Naive thymus-derived CD8-positive, alpha-beta T cell (primary cell): ENCODE measurements at regions not wholly inside any gene's neighbourhood (a gene's known extent, or its start where the extent isn't known, plus 50 kb on each side); places are given as distances from the start of the nearest gene placed in this dataset.
A peak's percentile ranks its signal among the peaks of the same experiment; 100 is the strongest.

Source experiments
- ATAC-seq, 2 donors: fragments of 150-1000 bp; cut with Tn5 transposase in 1 of 2; sonication (Bioruptor Pico), chemical (Tn5 transposase) in 1 of 2; 1 replicate in 1 of 2; 2 replicates in 1 of 2; pipeline ENCODE4 v1.10.0; 2021; ENCODE audit warnings: mild to moderate bottlenecking in 2 of 2, moderate library complexity in 2 of 2
- POLR2A ChIA-PET: fragments of 350-600 bp; sonication (Branson Sonifier 250); formaldehyde crosslinking; loops from one replicate; lab custom pipeline; 2021; ENCODE audit warnings: antibody characterized with exemption; lab: Charles Lee
- DNase-seq, 10 donors: peaks; one replicate each; pipeline versions ENCODE4 v3.0.0 to v3.0.0-alpha.2; 2020 to 2022
- H3K27ac Mint-ChIP-seq, 10 donors: one replicate each; pipeline ENCODE4 v1.8.0; 2020 to 2022; ENCODE audit warnings: mild to moderate bottlenecking in 10 of 10, mixed read lengths in 10 of 10, moderate library complexity in 4 of 10, inconsistent platforms in 1 of 10
- H3K27me3 Mint-ChIP-seq, 5 donors: one replicate each; pipeline ENCODE4 v1.8.0; 2021 to 2022; ENCODE audit warnings: mixed read lengths in 5 of 5
- H3K36me3 Mint-ChIP-seq, 3 donors: one replicate each; pipeline ENCODE4 v1.8.0; 2020 to 2022; ENCODE audit warnings: mixed read lengths in 3 of 3, mild to moderate bottlenecking in 2 of 3, inconsistent platforms in 1 of 3
- H3K4me1 Mint-ChIP-seq, 4 donors: one replicate each; pipeline ENCODE4 v1.8.0; 2021 to 2022; ENCODE audit warnings: mixed read lengths in 4 of 4
- H3K4me3 Mint-ChIP-seq, 10 donors: one replicate each; pipeline ENCODE4 v1.8.0; 2020 to 2022; ENCODE audit warnings: mild to moderate bottlenecking in 10 of 10, mixed read lengths in 10 of 10, moderate library complexity in 6 of 10, inconsistent platforms in 1 of 10
- H3K9me3 Mint-ChIP-seq, 9 donors: one replicate each; pipeline ENCODE4 v1.8.0; 2020 to 2022; ENCODE audit warnings: mixed read lengths in 9 of 9, mild to moderate bottlenecking in 3 of 9, inconsistent platforms in 1 of 9, moderate library complexity in 1 of 9

- H3K36me3 Mint-ChIP-seq = peaks cover 0 to 5% (median 4%) of the 10 kb centered on the region in 3 donors
- ATAC-seq (no peak), DNase-seq (no peak)
- no peaks in the 10 kb centered on the region for H3K27me3 Mint-ChIP-seq
- peak overlapping the region in 1 of 10 donors; percentile 7 for H3K27ac Mint-ChIP-seq
- peaks cover 10 to 22% (median 17%) of the 10 kb centered on the region in 4 donors for H3K4me1 Mint-ChIP-seq
- POLR2A ChIA-PET = interaction anchor here (1.0 kb wide), 1 partner anchor 10 kb away, joined by 3 read pairs; no protein-coding TSS in a partner anchor
- H3K9me3 Mint-ChIP-seq = peaks cover 0 to 9% (median 0%) of the 10 kb centered on the region in 9 donors
- no peak overlapping the region for H3K4me3 Mint-ChIP-seq
Observed at GRCh38 chr21:31456201-31456600, 112.1 kb upstream of the TIAM1 start.

- no peak for ATAC-seq
- POLR2A ChIA-PET = no interaction called here
- no peak for DNase-seq
- Mint-ChIP-seq H3K27me3 (no peaks in the 10 kb centered on the region), H3K36me3 (peaks cover 0 to 5% (median 4%) of the 10 kb centered on the region in 3 donors), H3K4me3 (no peak overlapping the region), H3K4me1 (peaks cover 3 to 15% (median 13%) of the 10 kb centered on the region in 4 donors), H3K9me3 (peaks cover 0 to 9% (median 0%) of the 10 kb centered on the region in 9 donors), H3K27ac (peak overlapping the region in 2 of 10 donors; percentile 7 to 50)
Observed at GRCh38 chr21:31455506-31455905, 111.4 kb upstream of the TIAM1 start.

DNA sequence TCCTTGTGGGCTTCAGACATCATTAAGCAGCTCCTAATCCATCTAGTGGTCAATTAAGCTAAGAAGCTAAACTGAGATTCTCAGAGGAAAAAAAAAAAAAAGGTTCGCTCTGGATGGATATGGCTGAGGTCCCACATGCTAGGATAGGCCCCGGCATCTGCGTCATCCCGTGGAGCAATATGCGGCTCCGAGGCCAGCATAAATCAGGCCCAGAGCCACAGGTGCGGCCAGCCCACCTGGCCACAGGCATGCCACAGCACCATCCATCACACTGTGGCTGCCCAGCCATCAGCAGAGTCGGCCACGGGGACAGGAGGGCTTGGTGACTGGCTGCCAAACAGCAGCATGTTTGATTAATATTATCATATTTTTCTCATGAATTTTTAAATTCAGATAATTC is 106.9 kb upstream of the TIAM1 start:
- Mint-ChIP-seq H3K27me3 (no peaks in the 10 kb centered on the region), H3K36me3 (peaks cover 0 to 5% (median 4%) of the 10 kb centered on the region in 3 donors), H3K9me3 (peaks cover 0 to 9% (median 0%) of the 10 kb centered on the region in 9 donors), H3K4me1 (peaks cover 21 to 28% (median 25%) of the 10 kb centered on the region in 4 donors), H3K27ac (peak overlapping the region in 1 of 10 donors; percentile 62), H3K4me3 (no peak overlapping the region)
- DNase-seq (no peak), ATAC-seq (no peak)
- POLR2A ChIA-PET = no interaction called here

DNA sequence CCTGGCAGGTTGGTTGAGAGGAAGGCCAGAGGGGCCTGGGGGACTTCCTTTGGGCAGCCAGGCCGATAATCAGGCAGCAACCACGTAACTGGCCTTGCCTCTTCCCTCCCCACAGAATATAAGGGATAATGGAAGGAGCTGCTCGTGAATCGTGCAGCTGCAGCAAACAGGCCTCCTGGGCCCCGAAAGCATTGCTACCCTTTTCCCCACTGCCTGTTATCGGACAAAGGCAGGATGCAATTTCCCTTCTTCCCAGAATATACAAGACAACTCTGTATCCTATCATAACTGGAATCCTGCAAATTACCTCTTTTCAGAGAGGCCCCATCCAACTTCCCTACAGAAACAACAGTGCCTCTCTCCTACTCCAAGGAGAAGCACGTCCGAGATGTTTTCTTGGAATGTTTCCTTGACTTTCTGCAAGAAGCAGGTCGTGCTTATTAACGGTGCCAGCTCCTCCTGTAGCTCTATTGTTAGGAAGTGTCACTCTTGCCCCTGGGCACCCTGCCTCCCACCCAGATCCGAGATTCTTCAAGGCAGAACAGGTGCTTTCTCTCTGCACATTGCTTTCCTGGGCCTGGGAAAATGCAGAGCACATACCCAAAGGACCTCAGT is 106.0 kb upstream of the TIAM1 start:
- peak overlapping the region in 1 of 10 donors; percentile 62 for H3K27ac Mint-ChIP-seq
- POLR2A ChIA-PET = interaction anchor here (0.7 kb wide), 1 partner anchor 11 kb away, joined by 3 read pairs; no protein-coding TSS in a partner anchor

GRCh38 chr21:31448496-31448895 is 104.4 kb upstream of the TIAM1 start:
- POLR2A ChIA-PET = interaction anchor here (0.7 kb wide), 1 partner anchor 36 kb away, joined by 4 read pairs; no protein-coding TSS in a partner anchor
- no peak overlapping the region for H3K4me3 Mint-ChIP-seq
- H3K27me3 Mint-ChIP-seq = no peaks in the 10 kb centered on the region
- ATAC-seq (no peak), DNase-seq (no peak)
- peaks cover 0 to 9% (median 0%) of the 10 kb centered on the region in 9 donors for H3K9me3 Mint-ChIP-seq
- peaks cover 0 to 5% (median 1%) of the 10 kb centered on the region in 3 donors for H3K36me3 Mint-ChIP-seq
- peak overlapping the region in 1 of 10 donors; percentile 95 for H3K27ac Mint-ChIP-seq
- H3K4me1 Mint-ChIP-seq = peaks cover 34 to 51% (median 45%) of the 10 kb centered on the region in 4 donors

More for the DNA sequence above, 106.0 kb upstream of the TIAM1 start:
- H3K4me3 Mint-ChIP-seq = no peak overlapping the region
- H3K36me3 Mint-ChIP-seq = peaks cover 0 to 5% (median 4%) of the 10 kb centered on the region in 3 donors
- no peaks in the 10 kb centered on the region for H3K27me3 Mint-ChIP-seq
- peaks cover 0 to 9% (median 0%) of the 10 kb centered on the region in 9 donors for H3K9me3 Mint-ChIP-seq
- peaks cover 28 to 37% (median 32%) of the 10 kb centered on the region in 4 donors for H3K4me1 Mint-ChIP-seq
- ATAC-seq (no peak), DNase-seq (no peak)

DNA sequence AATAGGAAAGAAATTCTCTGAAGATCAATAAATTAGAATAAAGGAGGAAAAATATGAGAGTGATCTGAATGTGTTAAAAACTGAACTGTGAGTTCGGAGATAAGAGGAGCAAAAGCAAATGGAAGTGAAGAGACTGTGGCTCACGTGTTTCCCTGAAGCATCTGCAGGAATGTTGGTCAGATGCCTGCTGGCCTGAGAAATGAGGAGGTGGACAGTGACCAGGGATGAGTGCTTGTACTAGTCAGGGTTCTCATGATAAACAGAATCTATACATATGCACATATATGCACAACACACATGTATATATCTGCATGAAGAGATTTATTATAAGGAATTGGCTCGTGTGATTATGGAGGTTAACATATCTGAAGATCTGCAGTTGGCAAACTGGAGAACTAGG is 103.4 kb upstream of the TIAM1 start:
- ATAC-seq (no peak), DNase-seq (no peak)
- Mint-ChIP-seq H3K9me3 (peaks cover 0 to 3% (median 0%) of the 10 kb centered on the region in 9 donors), H3K4me3 (peak overlapping the region in 7 of 10 donors; percentile 24 to 58 (median 37)), H3K27ac (peak overlapping the region in 8 of 10 donors; percentile 35 to 95 (median 78)), H3K4me1 (peaks cover 37 to 61% (median 54%) of the 10 kb centered on the region in 4 donors), H3K27me3 (no peaks in the 10 kb centered on the region), H3K36me3 (peaks cover 0 to under 1% (median 0%) of the 10 kb centered on the region in 3 donors)
- POLR2A ChIA-PET = interaction anchor here (1.3 kb wide), 1 partner anchor 111 kb away, joined by 4 read pairs; no protein-coding TSS in a partner anchor

DNA sequence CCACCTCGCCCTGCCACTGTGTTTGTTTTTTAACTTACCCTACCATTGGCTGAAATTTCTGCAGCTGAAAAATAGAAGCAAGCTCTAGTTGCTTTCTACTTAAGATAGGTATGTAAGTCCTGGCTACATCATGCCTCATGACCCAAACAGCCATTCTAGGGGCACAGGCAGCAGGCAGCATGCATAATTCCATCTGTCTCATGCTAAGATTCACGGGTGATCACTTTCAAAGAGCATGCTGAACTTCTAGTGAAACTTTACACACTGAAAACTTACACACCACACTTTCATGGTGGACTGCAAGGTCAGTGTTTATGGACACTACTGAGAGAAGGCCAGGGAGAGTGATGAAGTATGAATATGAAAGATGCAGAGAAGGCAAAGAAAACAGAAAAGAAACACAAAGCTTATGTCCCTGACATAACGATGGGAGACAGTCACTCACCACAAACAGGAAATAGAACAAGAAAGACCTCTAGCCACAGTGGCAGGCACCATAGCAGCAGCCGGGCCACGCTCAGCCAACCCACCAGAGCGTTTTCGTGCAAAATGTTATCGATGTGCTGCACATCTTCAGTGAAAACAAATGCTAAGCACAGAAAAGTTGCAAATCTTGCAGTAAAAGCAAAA is 102.3 kb upstream of the TIAM1 start:
- peak overlapping the region; percentile 15 to 82 (median 64) for H3K4me3 Mint-ChIP-seq
- ATAC-seq = peak; percentile 99
- H3K9me3 Mint-ChIP-seq = peaks cover 0 to 11% (median 0%) of the 10 kb centered on the region in 9 donors
- POLR2A ChIA-PET = interaction anchor here (0.5 to 1.3 kb wide), 4 partner anchors 10 to 304 kb away, joined by 3 to 4 read pairs (median 3); no protein-coding TSS in a partner anchor
- no peaks in the 10 kb centered on the region for H3K27me3 Mint-ChIP-seq
- H3K4me1 Mint-ChIP-seq = peaks cover 32 to 64% (median 56%) of the 10 kb centered on the region in 4 donors
- peak overlapping the region; percentile 23 to 95 (median 78) for H3K27ac Mint-ChIP-seq
- DNase-seq = peak in 9 of 10 donors; percentile 30 to 79 (median 59)
- H3K36me3 Mint-ChIP-seq = peaks cover 0 to 2% (median 0%) of the 10 kb centered on the region in 3 donors

- Mint-ChIP-seq H3K4me1 (peaks cover 30 to 62% (median 56%) of the 10 kb centered on the region in 4 donors), H3K4me3 (peak overlapping the region in 8 of 10 donors; percentile 6 to 65 (median 60)), H3K27ac (peak overlapping the region; percentile 34 to 84 (median 74)), H3K27me3 (no peaks in the 10 kb centered on the region), H3K9me3 (peaks cover 0 to 21% (median 3%) of the 10 kb centered on the region in 9 donors), H3K36me3 (peaks cover 0 to 10% (median 0%) of the 10 kb centered on the region in 3 donors)
- POLR2A ChIA-PET = interaction anchor here (1.2 kb wide), 1 partner anchor 48 kb away, joined by 3 read pairs; no protein-coding TSS in a partner anchor
- ATAC-seq = no peak
- DNase-seq = no peak
Observed at GRCh38 chr21:31445137-31445536, 101.1 kb upstream of the TIAM1 start.

DNA sequence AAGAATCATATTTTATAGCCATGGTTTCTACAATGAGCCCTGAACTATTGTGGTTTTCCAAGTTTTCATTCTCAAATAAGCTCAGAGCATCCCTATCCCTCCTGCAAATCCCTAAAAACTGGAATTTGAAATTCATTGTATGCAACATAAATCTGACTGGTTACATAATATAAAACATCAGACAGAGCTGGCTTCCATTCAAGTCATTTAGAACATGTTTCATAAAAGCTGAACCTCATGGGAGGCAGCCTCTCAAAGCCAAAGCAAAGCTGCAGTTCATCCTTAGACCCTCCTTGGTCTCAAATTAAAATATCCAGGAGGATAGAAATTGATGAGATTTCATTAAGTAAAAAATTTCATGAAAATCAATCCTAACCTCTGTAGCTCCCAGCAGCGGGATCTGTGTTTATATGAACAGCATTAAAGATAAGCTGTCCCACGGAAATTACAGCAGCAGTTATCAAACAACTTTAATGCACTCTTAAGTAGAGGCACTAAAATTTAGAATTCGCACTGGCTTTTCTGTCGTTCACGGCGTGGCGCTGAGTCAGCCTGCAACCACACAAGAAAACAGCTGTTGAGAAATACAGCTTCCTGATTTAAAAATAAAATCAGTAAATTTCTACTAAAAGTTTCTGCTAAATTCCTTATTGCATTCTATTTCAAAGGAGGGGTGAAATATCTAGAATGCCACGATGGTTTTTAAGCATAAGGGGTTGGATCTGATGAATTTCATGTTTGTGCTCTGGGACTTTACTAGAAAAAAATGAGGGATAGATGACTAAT is 99.9 kb upstream of the TIAM1 start:
- peaks cover 0 to 23% (median 6%) of the 10 kb centered on the region in 9 donors for H3K9me3 Mint-ChIP-seq
- peak overlapping the region in 6 of 10 donors; percentile 9 to 77 (median 62) for H3K27ac Mint-ChIP-seq
- H3K4me3 Mint-ChIP-seq = peak overlapping the region in 7 of 10 donors; percentile 8 to 58 (median 41)
- DNase-seq (peak in 2 of 10 donors; percentile 6 to 10), ATAC-seq (no peak)
- peaks cover 0 to 11% (median 0%) of the 10 kb centered on the region in 3 donors for H3K36me3 Mint-ChIP-seq
- peaks cover 29 to 62% (median 56%) of the 10 kb centered on the region in 4 donors for H3K4me1 Mint-ChIP-seq
- POLR2A ChIA-PET = interaction anchor here (0.6 to 1.2 kb wide), 2 partner anchors 46 kb away, joined by 3 read pairs; no protein-coding TSS in a partner anchor
- H3K27me3 Mint-ChIP-seq = no peaks in the 10 kb centered on the region

- DNase-seq (no peak), ATAC-seq (no peak)
- Mint-ChIP-seq H3K36me3 (peaks cover 0 to 11% (median 5%) of the 10 kb centered on the region in 3 donors), H3K27me3 (no peaks in the 10 kb centered on the region), H3K27ac (no peak overlapping the region), H3K4me1 (peaks cover 22 to 50% (median 48%) of the 10 kb centered on the region in 4 donors), H3K9me3 (peaks cover 0 to 23% (median 6%) of the 10 kb centered on the region in 9 donors), H3K4me3 (no peak overlapping the region)
- POLR2A ChIA-PET = no interaction called here
Observed at GRCh38 chr21:31442339-31442738, 98.3 kb upstream of the TIAM1 start.

GRCh38 chr21:31429506-31429905 is 85.4 kb upstream of the TIAM1 start:
- ATAC-seq = no peak
- Mint-ChIP-seq H3K27me3 (no peaks in the 10 kb centered on the region), H3K9me3 (peaks cover 0 to 8% (median 2%) of the 10 kb centered on the region in 9 donors), H3K4me3 (no peak overlapping the region), H3K36me3 (peaks cover 0 to 4% (median 3%) of the 10 kb centered on the region in 3 donors), H3K4me1 (peaks cover 6 to 19% (median 12%) of the 10 kb centered on the region in 4 donors), H3K27ac (peak overlapping the region in 1 of 10 donors; percentile 81)
- DNase-seq = no peak
- POLR2A ChIA-PET = no interaction called here
